ENCODE measurements at regions not wholly inside any gene's neighbourhood (a gene's known extent, or its start where the extent isn't known, plus 50 kb on each side); places are given as distances from the start of the nearest gene placed in this dataset.

DNA sequence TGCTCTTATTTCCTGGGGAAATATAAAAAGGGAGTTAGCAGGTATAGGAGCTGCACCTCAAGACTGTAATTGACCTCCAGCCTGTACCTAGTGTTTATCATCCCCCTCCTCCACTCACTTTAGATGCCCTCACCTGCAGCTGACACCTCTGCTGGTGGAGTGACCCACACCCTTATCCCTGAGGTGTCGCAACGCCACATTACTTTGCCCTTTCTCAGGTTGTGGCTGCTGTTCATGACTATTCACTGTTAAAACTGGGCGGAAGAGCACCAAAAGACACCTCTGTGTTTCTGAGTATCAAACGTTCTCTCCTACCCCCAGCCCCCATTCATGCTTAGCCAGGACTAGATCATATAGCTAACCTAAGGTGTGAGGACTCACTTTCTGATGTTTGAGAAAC is 101.5 kb upstream of the ADAMTS3 start:
- TF ChIP-seq CTCF (IDR thresholded peaks at IDR 0.05) (no peak), PRDM15 (CRISPR knock-in tag; IDR thresholded peaks at IDR 0.05) (no peak), TEAD1 (CRISPR knock-in tag; IDR thresholded peaks at IDR 0.05) (no peak)

Data from WTC11 (cell line).